OCI-LY3 (cell line): ENCODE measurements at regions not wholly inside any gene's neighbourhood (a gene's known extent, or its start where the extent isn't known, plus 50 kb on each side); places are given as distances from the start of the nearest gene placed in this dataset.

Experiments
- H2AFZ ChIP-seq: fragments of 200-600, 300-600 bp; shearing (Covaris generic); 2 replicates; pipeline ENCODE4 v1.6.0; 2014; ENCODE audit warnings: antibody characterized with exemption, low read depth, low read length
- H3K27ac ChIP-seq: fragments of 200-600, 300-600 bp; sonication (generic); 2 replicates; pipeline ENCODE4 v1.5.1; 2014; ENCODE audit warnings: mild to moderate bottlenecking, low read length, moderate library complexity, mixed read lengths
- H3K27me3 ChIP-seq: fragments of 200-600, 300-600 bp; sonication (generic); 2 replicates; pipeline ENCODE4 v1.6.1; 2014; ENCODE audit warnings: low read depth, low read length, mixed read lengths
- H3K36me3 ChIP-seq: fragments of 200-600, 300-600 bp; sonication (generic); replicated peaks from 2 replicates; pipeline ENCODE3; 2014; ENCODE audit warnings: low read depth, low read length, mixed read lengths
- H3K4me1 ChIP-seq: fragments of 300-600, 200-600 bp; sonication (generic); 2 replicates; pipeline ENCODE4 v1.6.1; 2014; ENCODE audit warnings: low read length, mixed read lengths
- H3K4me2 ChIP-seq: fragments of 200-600, 300-600 bp; sonication (generic); 2 replicates; pipeline ENCODE4 v1.6.1; 2014; ENCODE audit warnings: low read length, mixed read lengths
- H3K4me3 ChIP-seq: fragments of 300-600, 200-600 bp; sonication (generic); 2 replicates; pipeline ENCODE4 v1.5.1; 2014; ENCODE audit warnings: antibody characterized with exemption, mild to moderate bottlenecking, low read length, moderate library complexity
- H3K79me2 ChIP-seq: fragments of 300-600, 200-600 bp; shearing (Covaris generic); 2 replicates; pipeline ENCODE4 v1.6.1; 2014; ENCODE audit warnings: mild to moderate bottlenecking, low read length, mixed read lengths
- H3K9ac ChIP-seq: fragments of 300-600, 200-600 bp; shearing (Covaris generic); 2 replicates; pipeline ENCODE4 v1.6.0; 2014; ENCODE audit warnings: mild to moderate bottlenecking, low read length, moderate library complexity
- H3K9me3 ChIP-seq: fragments of 200-600, 300-600 bp; shearing (Covaris generic); 2 replicates; pipeline ENCODE4 v1.6.1; 2014; ENCODE audit warnings: low read length, mixed read lengths; ENCODE audit not compliant: insufficient read depth
- H4K20me1 ChIP-seq: fragments of 200-600, 300-600 bp; sonication (generic); 2 replicates; pipeline ENCODE4 v1.6.1; 2016; ENCODE audit warnings: low read length, mixed read lengths; ENCODE audit not compliant: insufficient read depth
- EZH2phosphoT487 ChIP-seq: fragments of 200-600 bp; shearing (Covaris generic); IDR thresholded peaks from 2 replicates; pipeline ENCODE4 v1.6.1; 2018; ENCODE audit warnings: antibody characterized with exemption, mixed run types, low read depth
- TF ChIP-seq, protein P1 (sequence below): fragments of 200-600, 300-600 bp; sonication (generic); IDR thresholded peaks from 2 replicates; pipeline ENCODE4 v1.5.1; 2014; ENCODE audit warnings: antibody characterized with exemption, low read length, low read depth

DNA sequence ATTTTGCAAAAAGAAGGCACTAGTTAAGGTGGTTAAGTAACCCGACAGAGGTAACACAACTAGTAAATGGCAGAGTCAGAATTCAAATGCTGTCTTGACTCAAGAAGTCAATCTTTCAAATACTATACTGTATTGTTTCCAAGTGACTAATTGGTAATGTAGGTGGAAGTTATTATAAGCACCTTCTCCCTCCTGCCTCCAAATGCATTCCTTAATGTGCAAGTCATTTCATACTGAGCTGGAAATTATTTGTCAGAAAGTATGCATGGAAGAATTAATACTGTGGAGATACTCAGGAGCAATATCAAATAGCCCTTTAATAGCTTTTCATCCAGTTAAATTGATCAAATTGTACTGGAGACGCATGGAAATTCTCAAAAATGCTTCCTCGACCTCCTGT, 579.1 kb downstream of the DOK5 start:
- Histone ChIP-seq H3K27ac (no peak overlapping the region), H3K9me3 (no peaks in the 10 kb centered on the region), H3K4me2 (no peak overlapping the region), H4K20me1 (no peaks in the 10 kb centered on the region), H2AFZ (no peak overlapping the region), H3K4me3 (no peak overlapping the region), H3K27me3 (no peaks in the 10 kb centered on the region), H3K9ac (no peak overlapping the region), H3K4me1 (peaks cover 43% of the 10 kb centered on the region), H3K79me2 (no peaks in the 10 kb centered on the region), H3K36me3 (no peaks in the 10 kb centered on the region)
- no peak for TF ChIP-seq EZH2phosphoT487
- TF ChIP-seq, protein P1, sequence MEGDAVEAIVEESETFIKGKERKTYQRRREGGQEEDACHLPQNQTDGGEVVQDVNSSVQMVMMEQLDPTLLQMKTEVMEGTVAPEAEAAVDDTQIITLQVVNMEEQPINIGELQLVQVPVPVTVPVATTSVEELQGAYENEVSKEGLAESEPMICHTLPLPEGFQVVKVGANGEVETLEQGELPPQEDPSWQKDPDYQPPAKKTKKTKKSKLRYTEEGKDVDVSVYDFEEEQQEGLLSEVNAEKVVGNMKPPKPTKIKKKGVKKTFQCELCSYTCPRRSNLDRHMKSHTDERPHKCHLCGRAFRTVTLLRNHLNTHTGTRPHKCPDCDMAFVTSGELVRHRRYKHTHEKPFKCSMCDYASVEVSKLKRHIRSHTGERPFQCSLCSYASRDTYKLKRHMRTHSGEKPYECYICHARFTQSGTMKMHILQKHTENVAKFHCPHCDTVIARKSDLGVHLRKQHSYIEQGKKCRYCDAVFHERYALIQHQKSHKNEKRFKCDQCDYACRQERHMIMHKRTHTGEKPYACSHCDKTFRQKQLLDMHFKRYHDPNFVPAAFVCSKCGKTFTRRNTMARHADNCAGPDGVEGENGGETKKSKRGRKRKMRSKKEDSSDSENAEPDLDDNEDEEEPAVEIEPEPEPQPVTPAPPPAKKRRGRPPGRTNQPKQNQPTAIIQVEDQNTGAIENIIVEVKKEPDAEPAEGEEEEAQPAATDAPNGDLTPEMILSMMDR: no peak

DNA sequence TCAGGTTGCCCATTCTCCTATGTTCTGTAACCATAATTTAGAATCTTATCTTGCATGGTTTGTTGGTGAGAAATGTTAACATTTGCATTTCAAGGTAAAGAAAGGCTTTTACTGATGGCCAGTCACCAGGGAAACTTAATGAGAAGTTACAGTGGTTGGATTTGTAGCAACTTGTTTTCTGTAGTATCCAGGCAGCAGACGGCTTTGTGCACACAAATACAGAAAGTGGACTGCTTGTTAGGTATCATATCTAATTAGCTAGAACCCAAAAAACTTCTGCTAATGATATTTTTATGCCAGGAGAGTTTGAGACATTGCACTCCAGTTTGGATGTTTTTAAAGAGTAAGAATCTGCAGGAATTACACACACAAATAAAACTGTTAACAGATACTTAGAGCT, 578.0 kb downstream of the DOK5 start:
- Histone ChIP-seq H3K9ac (no peak overlapping the region), H3K27ac (no peak overlapping the region), H3K36me3 (no peaks in the 10 kb centered on the region), H4K20me1 (no peaks in the 10 kb centered on the region), H3K79me2 (no peaks in the 10 kb centered on the region), H2AFZ (no peak overlapping the region), H3K4me2 (no peak overlapping the region), H3K27me3 (no peaks in the 10 kb centered on the region), H3K4me1 (peaks cover 37% of the 10 kb centered on the region), H3K9me3 (no peaks in the 10 kb centered on the region), H3K4me3 (no peak overlapping the region)
- TF ChIP-seq EZH2phosphoT487: no peak
- TF ChIP-seq, protein P1: no peak

DNA sequence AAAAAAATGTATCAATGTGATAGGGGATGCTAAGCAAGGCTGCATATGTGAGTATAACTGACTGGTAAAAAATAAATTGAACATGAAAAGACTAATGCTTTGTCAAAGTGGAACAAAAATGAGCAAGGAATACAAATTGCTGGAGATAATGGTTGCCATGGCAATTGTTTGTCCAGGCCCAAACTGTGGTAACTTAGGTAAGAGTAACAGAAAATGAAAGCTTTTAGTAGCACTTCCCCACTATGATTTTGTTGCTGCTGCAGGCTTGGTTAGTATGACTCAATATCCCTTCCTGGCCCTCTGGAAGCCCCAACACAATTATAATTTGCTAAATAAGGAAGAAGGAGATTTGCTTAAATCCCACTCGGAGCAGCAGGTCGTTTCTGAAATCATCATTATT, 577.1 kb downstream of the DOK5 start:
- H3K4me3 ChIP-seq: no peak overlapping the region
- peak overlapping the region; percentile 59; the same call in 1 of the 2 replicates for H2AFZ ChIP-seq
- TF ChIP-seq EZH2phosphoT487: no peak
- TF ChIP-seq, protein P1: no peak
- no peaks in the 10 kb centered on the region for H3K27me3 ChIP-seq
- H3K36me3 ChIP-seq: no peaks in the 10 kb centered on the region
- H3K9me3 ChIP-seq: no peaks in the 10 kb centered on the region
- H3K9ac ChIP-seq: no peak overlapping the region
- H3K79me2 ChIP-seq: no peaks in the 10 kb centered on the region
- no peaks in the 10 kb centered on the region for H4K20me1 ChIP-seq
- peaks cover 27% of the 10 kb centered on the region for H3K4me1 ChIP-seq
- peak overlapping the region; percentile 40 for H3K4me2 ChIP-seq
- no peak overlapping the region for H3K27ac ChIP-seq

DNA sequence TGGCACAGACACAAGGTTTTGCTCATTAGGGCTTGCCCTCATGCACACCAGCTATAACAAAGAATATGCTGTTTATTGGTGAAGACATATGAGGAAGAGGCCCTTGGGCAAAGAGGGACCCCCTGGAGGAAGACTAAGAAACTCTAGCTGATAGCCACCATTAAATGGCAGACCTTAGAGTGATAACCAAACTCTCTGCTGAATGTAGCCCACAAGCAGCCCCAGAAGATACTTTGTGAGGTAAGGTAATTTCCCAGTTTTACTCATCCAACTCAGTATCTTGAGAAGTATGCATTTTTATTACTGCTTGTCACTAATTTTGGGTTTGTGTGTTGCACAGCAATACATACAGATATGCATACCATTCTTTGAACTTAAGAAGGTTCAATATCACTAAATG, 563.3 kb downstream of the DOK5 start:
- Histone ChIP-seq H4K20me1 (no peaks in the 10 kb centered on the region), H3K27ac (no peak overlapping the region), H2AFZ (no peak overlapping the region)

More for the DNA sequence above, 563.3 kb downstream of the DOK5 start:
- Histone ChIP-seq H3K4me2 (peak overlapping the region; percentile 21), H3K36me3 (no peaks in the 10 kb centered on the region), H3K4me3 (no peak overlapping the region), H3K79me2 (no peaks in the 10 kb centered on the region), H3K9me3 (no peaks in the 10 kb centered on the region), H3K4me1 (peaks cover 9% of the 10 kb centered on the region), H3K9ac (no peak overlapping the region), H3K27me3 (no peaks in the 10 kb centered on the region)
- no peak for TF ChIP-seq EZH2phosphoT487
- TF ChIP-seq, protein P1: no peak
